ENCODE measurements at regions not wholly inside any gene's neighbourhood (a gene's known extent, or its start where the extent isn't known, plus 50 kb on each side); places are given as distances from the start of the nearest gene placed in this dataset.

DNA sequence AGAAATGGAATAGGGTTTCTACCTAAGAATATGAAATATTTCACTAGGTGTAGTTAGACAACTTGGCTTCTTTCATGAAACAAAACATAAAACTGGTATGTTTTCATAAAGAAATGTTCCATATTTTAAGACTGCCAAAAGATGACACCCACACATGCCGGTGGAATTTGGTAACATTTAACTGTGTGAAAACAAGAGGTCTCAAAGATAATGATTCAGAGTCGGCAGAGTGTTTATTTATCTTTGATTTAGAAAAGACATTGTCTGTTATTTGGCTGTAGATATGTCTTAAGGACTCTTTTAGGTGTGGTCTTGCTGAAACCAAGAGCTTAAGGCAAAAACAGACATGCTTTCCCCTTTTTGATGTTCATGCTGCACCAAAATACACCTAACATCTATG is 63.5 kb upstream of the FN1 start:
- TF ChIP-seq, protein P1, sequence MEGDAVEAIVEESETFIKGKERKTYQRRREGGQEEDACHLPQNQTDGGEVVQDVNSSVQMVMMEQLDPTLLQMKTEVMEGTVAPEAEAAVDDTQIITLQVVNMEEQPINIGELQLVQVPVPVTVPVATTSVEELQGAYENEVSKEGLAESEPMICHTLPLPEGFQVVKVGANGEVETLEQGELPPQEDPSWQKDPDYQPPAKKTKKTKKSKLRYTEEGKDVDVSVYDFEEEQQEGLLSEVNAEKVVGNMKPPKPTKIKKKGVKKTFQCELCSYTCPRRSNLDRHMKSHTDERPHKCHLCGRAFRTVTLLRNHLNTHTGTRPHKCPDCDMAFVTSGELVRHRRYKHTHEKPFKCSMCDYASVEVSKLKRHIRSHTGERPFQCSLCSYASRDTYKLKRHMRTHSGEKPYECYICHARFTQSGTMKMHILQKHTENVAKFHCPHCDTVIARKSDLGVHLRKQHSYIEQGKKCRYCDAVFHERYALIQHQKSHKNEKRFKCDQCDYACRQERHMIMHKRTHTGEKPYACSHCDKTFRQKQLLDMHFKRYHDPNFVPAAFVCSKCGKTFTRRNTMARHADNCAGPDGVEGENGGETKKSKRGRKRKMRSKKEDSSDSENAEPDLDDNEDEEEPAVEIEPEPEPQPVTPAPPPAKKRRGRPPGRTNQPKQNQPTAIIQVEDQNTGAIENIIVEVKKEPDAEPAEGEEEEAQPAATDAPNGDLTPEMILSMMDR (IDR thresholded peaks at IDR 0.05; ENCODE audit: poor library complexity, severe bottlenecking): no peak
- TF ChIP-seq, protein P2, sequence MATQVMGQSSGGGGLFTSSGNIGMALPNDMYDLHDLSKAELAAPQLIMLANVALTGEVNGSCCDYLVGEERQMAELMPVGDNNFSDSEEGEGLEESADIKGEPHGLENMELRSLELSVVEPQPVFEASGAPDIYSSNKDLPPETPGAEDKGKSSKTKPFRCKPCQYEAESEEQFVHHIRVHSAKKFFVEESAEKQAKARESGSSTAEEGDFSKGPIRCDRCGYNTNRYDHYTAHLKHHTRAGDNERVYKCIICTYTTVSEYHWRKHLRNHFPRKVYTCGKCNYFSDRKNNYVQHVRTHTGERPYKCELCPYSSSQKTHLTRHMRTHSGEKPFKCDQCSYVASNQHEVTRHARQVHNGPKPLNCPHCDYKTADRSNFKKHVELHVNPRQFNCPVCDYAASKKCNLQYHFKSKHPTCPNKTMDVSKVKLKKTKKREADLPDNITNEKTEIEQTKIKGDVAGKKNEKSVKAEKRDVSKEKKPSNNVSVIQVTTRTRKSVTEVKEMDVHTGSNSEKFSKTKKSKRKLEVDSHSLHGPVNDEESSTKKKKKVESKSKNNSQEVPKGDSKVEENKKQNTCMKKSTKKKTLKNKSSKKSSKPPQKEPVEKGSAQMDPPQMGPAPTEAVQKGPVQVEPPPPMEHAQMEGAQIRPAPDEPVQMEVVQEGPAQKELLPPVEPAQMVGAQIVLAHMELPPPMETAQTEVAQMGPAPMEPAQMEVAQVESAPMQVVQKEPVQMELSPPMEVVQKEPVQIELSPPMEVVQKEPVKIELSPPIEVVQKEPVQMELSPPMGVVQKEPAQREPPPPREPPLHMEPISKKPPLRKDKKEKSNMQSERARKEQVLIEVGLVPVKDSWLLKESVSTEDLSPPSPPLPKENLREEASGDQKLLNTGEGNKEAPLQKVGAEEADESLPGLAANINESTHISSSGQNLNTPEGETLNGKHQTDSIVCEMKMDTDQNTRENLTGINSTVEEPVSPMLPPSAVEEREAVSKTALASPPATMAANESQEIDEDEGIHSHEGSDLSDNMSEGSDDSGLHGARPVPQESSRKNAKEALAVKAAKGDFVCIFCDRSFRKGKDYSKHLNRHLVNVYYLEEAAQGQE (IDR thresholded peaks at IDR 0.05; ENCODE audit: borderline replicate concordance): no peak
- TF ChIP-seq TAF1 (IDR thresholded peaks at IDR 0.05; ENCODE audit: low read depth): no peak

All from neural cell (in vitro differentiated cells).